T-helper 2 cell (primary cell): ENCODE measurements at regions not wholly inside any gene's neighbourhood (a gene's known extent, or its start where the extent isn't known, plus 50 kb on each side); places are given as distances from the start of the nearest gene placed in this dataset.
A peak's percentile ranks its signal among the peaks of the same experiment; 100 is the strongest.

Experiments used
- DNase-seq, 5 experiments: peaks; one replicate each; pipeline versions ENCODE4 v3.0.0 to v3.0.0-alpha.2; 2012 to 2022

GRCh38 chr17:69719474-69720048, 305.1 kb downstream of the MAP2K6 start:
- no peak for DNase-seq

GRCh38 chr17:69722518-69722917, 308.0 kb downstream of the MAP2K6 start:
- no peak for DNase-seq

- DNase-seq: no peak
Measured at GRCh38 chr17:69723316-69723715, 308.8 kb downstream of the MAP2K6 start.

GRCh38 chr17:69723741-69724140, 309.2 kb downstream of the MAP2K6 start:
- DNase-seq: no peak

GRCh38 chr17:69724238-69724637, 309.7 kb downstream of the MAP2K6 start:
- no peak for DNase-seq

- DNase-seq: no peak
Measured at GRCh38 chr17:69725146-69725545, 310.6 kb downstream of the MAP2K6 start.

- DNase-seq: no peak
Measured at GRCh38 chr17:69728816-69729215, 314.3 kb downstream of the MAP2K6 start.

- peak in 1 of 5 experiments; percentile 13 for DNase-seq
Measured at GRCh38 chr17:69729944-69730343, 315.4 kb downstream of the MAP2K6 start.

- DNase-seq: no peak
Measured at GRCh38 chr17:69732272-69732918, 317.9 kb downstream of the MAP2K6 start.

GRCh38 chr17:69733171-69734012, 318.9 kb downstream of the MAP2K6 start:
- peak in 1 of 5 experiments; percentile 1 for DNase-seq

GRCh38 chr17:69734656-69735055, 320.2 kb downstream of the MAP2K6 start:
- no peak for DNase-seq

- DNase-seq: no peak
Measured at GRCh38 chr17:69735285-69735684, 320.8 kb downstream of the MAP2K6 start.

GRCh38 chr17:69743091-69743490, 328.6 kb downstream of the MAP2K6 start:
- no peak for DNase-seq

- no peak for DNase-seq
Measured at GRCh38 chr17:69744512-69745070, 330.1 kb downstream of the MAP2K6 start.

- DNase-seq: no peak
Measured at GRCh38 chr17:69749911-69750310, 325.1 kb upstream of the KCNJ16 start.

- no peak for DNase-seq
Measured at GRCh38 chr17:69757688-69758430, 317.2 kb upstream of the KCNJ16 start.

GRCh38 chr17:69760562-69760961, 314.5 kb upstream of the KCNJ16 start:
- no peak for DNase-seq

GRCh38 chr17:69761011-69761410, 314.0 kb upstream of the KCNJ16 start:
- DNase-seq: no peak

- no peak for DNase-seq
Measured at GRCh38 chr17:69761767-69762321, 313.2 kb upstream of the KCNJ16 start.

- no peak for DNase-seq
Measured at GRCh38 chr17:69762359-69762758, 312.7 kb upstream of the KCNJ16 start.

- DNase-seq: no peak
Measured at GRCh38 chr17:69762766-69763165, 312.3 kb upstream of the KCNJ16 start.

GRCh38 chr17:69763503-69763902, 311.5 kb upstream of the KCNJ16 start:
- no peak for DNase-seq
